Glomerular visceral epithelial cell (primary cell): ENCODE measurements at regions not wholly inside any gene's neighbourhood (a gene's known extent, or its start where the extent isn't known, plus 50 kb on each side); places are given as distances from the start of the nearest gene placed in this dataset.
"Not testable (repeated sequence)": the region's sequence is repeated elsewhere in the genome, so short reads cannot be mapped to it uniquely, and the experiment has no call there.

ENCODE experiments used
- DNase-seq: peaks from one replicate; pipeline ENCODE4 v3.0.0-alpha.2; 2016; ENCODE audit errors: extremely low spot score

- DNase-seq: no peak
Observed at GRCh38 chr7:156547884-156548561, 92.6 kb upstream of the RNF32 start.

- no peak for DNase-seq
Observed at GRCh38 chr7:156545979-156546378, 94.6 kb upstream of the RNF32 start.

GRCh38 chr7:156544919-156545715 lies 95.5 kb upstream of the RNF32 start:
- no peak for DNase-seq

- DNase-seq: no peak
Observed at GRCh38 chr7:156543699-156544598, 96.6 kb upstream of the RNF32 start.

GRCh38 chr7:156540619-156541165 lies 99.9 kb upstream of the RNF32 start:
- no peak for DNase-seq

GRCh38 chr7:156539999-156540398 lies 100.6 kb upstream of the RNF32 start:
- DNase-seq: no peak

GRCh38 chr7:156537006-156537405 lies 103.6 kb upstream of the RNF32 start:
- no peak for DNase-seq

GRCh38 chr7:156534925-156535324 lies 105.6 kb upstream of the RNF32 start:
- DNase-seq: no peak

GRCh38 chr7:156533964-156534363 lies 106.6 kb upstream of the RNF32 start:
- DNase-seq: no peak

- DNase-seq: no peak
Observed at GRCh38 chr7:156533420-156533819, 107.2 kb upstream of the RNF32 start.

GRCh38 chr7:156532016-156532602 lies 108.5 kb upstream of the RNF32 start:
- DNase-seq: no peak

- no peak for DNase-seq
Observed at GRCh38 chr7:156529956-156530355, 110.6 kb upstream of the RNF32 start.

- DNase-seq: no peak
Observed at GRCh38 chr7:156527458-156527890, 113.1 kb upstream of the RNF32 start.

- DNase-seq: no peak
Observed at GRCh38 chr7:156524818-156525597, 115.6 kb upstream of the RNF32 start.

GRCh38 chr7:156523447-156524048 lies 117.0 kb upstream of the RNF32 start:
- DNase-seq: no peak

- DNase-seq: no peak
Observed at GRCh38 chr7:156522801-156523200, 117.8 kb upstream of the RNF32 start.

- DNase-seq: no peak
Observed at GRCh38 chr7:156519070-156519469, 121.5 kb upstream of the RNF32 start.

GRCh38 chr7:156518466-156518865 lies 122.1 kb upstream of the RNF32 start:
- no peak for DNase-seq

- DNase-seq: not testable (repeated sequence)
Observed at GRCh38 chr7:156517858-156518257, 122.7 kb upstream of the RNF32 start.

- DNase-seq: no peak
Observed at GRCh38 chr7:156516791-156517378, 123.7 kb upstream of the RNF32 start.
